ELR (cell line): ENCODE measurements at regions not wholly inside any gene's neighbourhood (a gene's known extent, or its start where the extent isn't known, plus 50 kb on each side); places are given as distances from the start of the nearest gene placed in this dataset.
A peak's percentile ranks its signal among the peaks of the same experiment; 100 is the strongest.
"Not testable (repeated sequence)": the region's sequence is repeated elsewhere in the genome, so short reads cannot be mapped to it uniquely, and the experiment has no call there.

Experiments used
- DNase-seq: peaks from one replicate; pipeline ENCODE4 v3.0.0-alpha.2; 2015; ENCODE audit warnings: low read depth

DNA sequence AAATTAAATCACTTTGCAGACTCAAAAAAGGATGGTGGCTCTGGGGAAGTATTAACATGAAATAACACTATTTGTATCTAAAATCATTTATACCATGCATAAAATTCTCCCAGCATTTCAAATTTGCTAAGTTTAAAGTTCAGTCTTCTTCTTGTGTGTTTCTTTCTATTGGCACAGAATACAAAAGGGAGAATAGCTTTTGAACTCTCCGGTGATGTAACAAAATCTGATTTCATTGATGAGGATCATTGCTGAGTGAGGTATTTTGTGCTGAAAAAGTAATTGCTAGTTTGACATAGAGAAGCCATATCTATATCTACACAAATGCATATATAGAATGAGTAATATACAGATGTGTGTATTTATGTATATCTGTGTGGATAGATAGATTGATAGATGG is 174.8 kb downstream of the LACC1 start:
- no peak for DNase-seq

DNA sequence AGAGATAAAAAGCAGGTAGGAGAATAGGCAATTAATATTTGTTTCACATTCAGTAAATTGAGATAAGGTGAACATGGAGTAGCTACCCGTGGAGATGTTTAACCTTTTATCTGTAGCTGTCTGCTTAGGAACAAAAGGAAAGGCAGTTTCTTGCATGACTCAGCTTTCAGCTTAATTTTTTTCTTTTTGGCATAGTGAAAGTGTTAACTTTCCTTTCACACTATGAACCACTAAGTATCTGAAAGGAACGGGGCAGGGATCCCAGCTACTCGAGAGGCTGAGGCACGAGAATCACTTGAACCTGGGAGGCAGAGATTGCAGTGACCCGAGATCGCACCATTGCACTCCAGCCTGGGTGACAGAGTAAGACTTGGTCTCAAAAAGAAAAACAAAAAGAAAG is 176.0 kb downstream of the LACC1 start:
- DNase-seq: not testable (repeated sequence)

DNA sequence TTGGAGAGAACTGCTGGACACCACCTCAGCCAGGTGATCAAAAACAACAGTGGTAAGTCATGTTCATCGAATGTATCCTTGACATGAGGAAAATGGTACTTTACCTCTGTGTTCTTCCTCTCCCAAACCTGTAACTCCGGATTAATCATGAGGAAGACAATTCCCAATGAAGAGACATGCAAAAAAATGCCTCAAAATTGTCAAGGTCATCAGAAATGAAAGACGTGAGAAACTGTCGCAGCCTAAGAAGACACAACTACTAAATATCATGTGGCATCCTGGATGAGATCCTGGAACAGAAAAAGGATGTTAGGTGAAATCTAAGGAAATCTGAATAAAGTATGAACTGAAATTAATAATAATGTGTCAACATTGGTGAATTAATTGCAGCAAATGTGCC is 178.4 kb downstream of the LACC1 start:
- DNase-seq: no peak

DNA sequence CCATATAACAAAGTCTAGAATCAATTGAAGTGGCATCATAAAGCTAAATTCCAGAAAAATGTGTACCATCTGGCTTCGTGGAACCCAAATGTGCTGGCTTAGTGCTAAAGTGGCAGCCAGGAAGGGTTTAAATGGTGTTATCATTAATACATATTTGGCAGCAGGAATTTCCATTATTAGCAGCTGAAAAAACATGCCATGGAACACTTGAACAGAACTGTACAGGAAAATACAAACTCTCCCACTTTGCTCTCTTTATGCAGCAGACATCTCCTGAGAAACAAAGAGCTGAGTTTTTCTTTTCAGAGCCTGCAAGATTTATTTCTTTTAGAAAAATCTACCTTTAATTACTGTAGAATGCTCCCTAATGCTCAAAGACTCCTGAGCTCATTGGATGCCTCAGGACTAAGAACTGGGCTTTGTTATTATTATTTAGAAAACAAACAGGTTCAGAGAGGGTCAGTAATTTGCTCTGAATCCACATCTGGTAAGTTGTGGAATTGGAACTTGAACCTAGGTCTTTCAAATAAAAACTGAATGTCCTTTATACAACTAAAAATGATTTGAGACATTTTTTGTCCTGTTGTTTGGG is 179.0 kb downstream of the LACC1 start:
- no peak for DNase-seq

DNA sequence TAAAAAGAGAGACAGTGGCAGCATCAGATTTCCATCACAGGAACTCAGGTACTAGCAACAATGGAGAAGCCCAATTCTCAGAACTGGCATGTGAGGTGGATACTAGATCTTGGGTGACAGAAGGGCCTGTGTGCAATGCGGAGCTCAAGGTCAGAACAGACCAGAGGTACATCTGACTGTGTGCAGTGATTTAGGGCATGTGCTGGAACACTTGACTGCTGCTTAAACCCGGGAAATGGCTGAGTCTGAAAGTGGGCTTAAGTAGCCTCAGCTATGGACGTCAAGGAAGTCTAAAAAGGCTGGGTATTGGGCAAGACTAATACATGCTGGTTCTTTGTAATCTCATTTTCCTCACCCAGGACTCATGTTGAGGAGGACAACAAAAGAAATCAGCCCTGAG is 182.2 kb downstream of the LACC1 start:
- no peak for DNase-seq

DNA sequence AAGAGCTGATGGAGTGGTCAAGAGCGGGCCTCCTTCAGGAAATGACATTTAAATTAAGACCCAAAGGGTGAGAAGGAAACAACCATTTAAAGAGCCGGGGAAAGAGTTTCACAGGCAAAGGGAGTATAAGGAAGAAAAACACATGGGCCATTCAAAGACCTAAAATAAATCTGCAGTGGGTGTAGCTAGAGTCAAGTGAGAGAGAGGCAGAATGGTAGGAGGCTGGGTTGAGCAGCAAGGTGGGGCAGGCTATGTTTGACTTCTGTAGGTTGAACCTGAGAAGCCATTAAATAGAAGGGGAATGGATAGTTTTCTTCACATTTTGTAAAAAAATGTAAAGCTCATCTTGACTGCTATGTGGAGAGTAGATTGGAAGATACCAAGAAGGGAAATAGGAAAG is 183.8 kb downstream of the LACC1 start:
- DNase-seq: no peak

DNA sequence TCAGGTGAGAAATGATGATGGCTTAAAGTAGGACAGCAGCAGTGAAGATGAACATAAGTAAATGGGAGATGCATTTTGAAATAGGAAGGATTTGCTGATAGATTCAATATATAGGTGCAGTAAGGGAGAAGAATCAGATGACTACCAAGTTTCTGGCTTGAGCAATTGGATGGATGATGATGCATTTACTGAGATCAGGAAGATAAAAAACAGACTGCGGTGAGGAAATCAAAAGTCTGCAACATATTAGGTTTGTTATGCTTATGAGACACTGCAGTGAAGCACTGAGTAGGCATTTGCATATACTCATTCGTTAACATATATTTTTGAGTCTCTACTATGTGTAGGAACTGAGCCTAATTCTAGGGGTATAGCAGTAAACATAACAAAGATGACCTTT is 184.2 kb downstream of the LACC1 start:
- peak; percentile 39 for DNase-seq

DNA sequence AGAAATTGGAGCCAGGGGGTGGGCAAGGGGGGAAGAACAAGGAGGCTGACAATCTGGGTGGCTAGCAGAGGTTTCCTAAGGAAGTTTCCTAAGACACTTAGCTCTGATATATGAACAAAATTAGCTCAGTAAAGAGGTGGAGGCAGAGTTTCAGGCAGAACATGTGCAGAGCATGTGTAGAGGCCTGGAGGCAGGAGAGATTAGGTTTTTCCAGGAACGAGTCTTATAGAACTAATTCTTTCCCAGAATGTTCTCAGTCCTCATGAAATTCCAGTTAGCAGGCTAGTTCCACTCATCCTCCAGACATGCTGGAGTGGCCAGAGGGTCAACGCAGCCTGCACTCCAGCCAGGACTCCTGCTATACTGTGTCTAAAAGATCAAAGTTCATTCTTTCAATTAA is 184.7 kb downstream of the LACC1 start:
- no peak for DNase-seq

DNA sequence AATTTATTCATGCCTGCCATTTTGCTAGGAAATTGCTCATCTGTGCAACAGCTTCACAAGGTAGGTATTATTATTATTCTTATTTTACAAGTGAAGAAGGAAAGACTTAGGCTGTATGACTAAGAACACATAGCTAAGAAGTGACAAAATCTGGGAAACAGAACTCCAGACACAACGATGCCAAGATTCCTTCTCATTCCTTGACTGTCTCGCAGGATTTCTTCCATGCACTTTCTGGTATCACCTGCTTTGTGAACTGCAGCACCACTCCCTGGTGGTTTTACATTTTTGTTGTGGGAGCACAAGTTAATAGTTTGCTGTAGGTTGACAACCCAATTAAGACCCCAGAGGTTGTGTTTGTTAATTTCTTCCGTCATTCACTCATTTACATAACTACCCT is 188.5 kb downstream of the LACC1 start:
- peak; percentile 81 for DNase-seq

DNA sequence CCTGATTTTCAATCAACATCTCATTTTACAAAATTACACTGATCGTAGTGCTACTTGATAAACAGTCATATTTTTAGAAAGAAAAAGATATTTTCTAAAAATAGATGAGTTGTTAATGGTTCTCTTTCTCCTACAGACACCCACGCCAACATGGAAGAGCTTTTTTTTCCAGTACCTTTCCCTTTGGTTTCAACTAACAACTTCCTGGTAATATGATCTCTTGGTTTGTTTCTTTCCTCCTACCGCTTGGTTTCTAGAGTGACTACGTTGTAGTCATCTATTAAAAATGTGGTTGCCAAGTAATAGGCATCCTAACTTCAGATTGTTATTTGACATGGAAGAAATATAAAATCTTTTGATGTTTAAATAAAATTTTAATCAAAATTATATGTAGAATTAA is 189.0 kb downstream of the LACC1 start:
- DNase-seq: peak; percentile 89

DNA sequence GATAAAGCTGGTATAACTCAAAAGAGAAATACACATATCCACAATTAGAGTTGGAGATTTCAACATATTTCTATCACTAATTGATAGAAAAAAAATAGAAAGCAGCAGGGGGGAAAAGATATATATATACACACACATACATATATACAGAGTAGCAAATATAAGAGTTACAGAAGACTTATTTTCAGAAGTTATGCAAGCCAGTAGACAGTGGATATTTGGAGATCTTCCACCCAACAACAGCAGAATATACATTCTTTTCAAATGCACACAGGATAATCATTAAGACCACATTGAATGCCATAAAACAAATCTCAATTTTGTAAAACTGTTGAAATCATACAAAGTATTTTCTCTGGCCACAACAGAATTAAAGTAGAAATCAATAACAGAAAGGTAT is 192.8 kb downstream of the LACC1 start:
- DNase-seq: no peak

DNA sequence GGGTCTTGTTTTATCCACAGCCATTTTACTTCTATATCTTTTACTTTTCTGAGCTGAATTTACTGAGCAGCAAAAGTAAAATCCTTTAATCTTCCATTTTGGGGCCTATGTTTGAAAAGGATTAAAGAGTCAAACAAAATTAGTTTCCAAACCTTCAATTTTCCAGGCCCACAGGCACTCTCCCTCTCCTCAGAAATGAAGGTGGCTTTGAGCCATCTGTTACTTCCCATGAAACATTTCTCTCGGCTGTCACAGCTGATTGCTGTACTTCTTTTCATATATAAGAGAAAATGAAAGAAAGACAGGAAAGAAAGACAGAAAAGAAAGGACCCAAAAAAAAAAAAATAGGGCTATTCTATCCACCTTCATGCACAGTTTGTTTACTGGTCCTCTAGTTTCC is 194.9 kb downstream of the LACC1 start:
- DNase-seq: no peak

DNA sequence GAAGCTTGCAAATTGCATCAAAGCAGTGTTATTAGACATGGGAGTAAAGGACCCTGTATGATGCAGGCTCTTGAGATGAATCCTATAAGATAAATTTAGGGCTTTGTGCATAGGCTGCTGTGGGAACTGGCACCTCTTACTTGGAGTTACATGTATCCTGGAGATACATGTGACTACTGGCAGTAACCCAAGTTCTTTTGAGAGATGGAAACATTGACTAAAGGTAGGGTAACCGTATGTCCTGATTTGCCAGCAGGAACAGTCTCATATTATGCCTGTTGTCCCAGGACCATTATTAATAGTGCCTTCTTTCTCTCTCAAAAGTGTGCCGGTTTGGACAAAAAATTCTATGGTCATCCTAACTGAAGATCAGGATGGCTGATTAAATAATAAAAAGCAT is 195.4 kb downstream of the LACC1 start:
- no peak for DNase-seq

DNA sequence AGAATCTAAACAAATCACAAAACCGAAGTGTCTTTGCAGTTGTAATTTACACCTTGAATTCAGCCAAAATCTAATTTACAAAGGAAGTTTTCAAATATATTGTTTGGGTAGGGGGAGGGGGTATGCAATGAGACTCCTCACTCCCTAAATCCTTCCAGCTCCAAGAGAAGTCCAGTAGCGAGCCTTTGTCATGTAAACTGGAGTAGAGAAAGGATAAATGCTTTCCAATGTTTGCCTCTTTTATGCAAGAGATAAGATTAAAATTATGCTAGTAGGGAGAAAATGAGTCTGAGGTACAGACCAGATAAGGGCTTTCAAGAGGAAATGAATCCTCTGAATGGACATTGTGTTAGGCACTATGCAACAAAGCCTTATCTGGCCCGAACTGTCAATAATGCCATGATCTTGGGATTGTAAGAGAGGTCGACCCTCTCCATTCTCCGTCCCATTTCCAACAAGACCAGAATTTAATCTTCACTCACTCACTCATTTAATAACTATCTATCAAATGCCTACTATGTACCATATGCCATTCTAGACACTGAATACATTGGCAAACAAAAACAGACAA is 199.2 kb downstream of the LACC1 start:
- DNase-seq: no peak

DNA sequence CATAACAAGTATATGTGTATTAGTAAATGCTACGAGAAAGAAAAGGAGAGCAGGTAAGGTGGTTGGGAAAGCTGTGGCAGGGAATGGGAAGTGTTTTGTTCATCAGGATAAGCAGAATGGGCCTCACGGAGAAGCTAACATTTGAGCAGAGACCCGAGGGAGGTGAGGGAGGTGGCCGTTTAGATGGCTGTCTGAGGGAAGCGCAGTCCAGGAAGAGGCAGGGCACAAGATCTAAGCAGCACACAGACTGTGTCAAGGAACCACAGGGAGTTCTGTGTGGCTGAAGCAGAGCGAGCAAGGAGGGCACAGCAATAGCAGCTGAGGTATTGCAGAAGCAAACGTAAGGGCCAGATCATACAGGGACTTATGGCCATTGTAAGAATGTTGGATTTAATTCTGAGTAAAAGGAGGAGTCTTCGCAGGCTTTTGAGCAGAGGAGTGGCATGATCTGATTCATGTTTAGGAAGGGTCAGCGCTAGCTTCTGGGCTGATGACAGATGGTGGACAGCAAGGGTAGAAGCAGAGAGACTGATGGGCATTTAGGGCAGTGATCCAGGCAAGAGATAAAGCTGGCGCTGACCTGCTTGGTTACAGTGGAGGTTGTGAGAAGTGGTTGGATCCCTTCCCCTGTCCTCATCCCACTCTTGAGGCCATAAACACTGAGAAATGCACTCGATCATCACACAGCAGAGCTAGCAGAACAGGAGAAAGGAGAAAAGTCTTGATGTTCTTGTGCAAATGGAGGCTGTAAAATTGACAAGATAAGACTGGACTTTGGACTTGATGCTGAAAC is 199.9 kb downstream of the LACC1 start:
- DNase-seq: no peak

DNA sequence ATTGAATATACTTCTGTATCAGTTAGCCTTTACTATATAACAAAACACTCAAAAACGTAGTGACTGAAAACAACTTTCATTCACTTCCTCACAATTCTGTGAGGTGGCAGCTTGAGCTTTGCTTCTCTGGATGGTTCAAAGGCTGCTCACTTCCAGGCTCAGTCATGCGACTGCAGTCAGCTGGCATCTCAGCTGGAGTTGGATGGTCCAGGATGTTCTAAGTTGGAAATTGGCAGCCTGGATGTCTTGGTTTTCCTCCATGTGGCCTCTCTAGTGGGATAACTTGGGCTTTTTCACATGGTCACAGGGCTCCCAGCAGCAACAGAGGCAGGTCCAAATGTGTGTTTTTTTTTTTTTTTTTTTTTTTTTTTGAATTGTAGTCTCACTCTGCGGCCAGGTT is 204.4 kb downstream of the LACC1 start:
- DNase-seq: no peak

DNA sequence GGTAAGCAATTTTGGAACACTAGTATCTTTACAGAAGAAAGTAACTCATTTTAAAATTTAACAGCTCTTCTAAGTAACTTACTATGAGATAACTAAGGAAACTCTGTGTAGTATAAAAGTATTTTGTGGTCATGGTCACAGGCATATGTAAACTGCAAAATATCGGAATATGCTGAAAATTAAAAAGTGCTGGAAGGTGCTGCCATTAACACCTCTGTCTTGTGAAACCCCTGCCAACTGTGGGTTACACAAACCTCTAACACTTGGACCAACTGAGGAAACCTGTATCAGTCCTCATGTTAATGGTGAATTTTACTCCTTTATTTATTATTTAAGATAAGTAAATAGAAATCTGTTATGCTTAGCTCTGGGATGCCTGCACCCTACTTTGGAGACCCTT is 206.7 kb downstream of the LACC1 start:
- no peak for DNase-seq

DNA sequence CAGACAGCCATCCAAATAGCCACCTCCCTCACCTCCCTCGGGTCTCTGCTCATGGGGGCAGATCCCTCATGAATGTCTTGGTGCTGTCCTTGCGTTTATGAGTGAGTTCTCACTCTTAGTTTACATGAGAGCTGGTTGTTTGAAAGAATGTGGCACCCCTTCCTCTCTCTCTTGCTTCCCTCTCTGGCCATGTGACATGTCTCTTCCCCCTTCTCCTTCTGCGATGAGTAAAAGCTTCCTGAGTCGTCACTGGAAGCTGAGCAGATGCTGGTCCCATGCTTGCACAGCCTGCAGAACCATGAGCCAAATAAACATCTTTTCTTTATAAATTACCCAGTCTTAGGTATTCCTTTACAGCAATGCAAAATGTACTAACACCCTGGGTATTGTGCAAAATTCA is 208.7 kb downstream of the LACC1 start:
- DNase-seq: no peak

DNA sequence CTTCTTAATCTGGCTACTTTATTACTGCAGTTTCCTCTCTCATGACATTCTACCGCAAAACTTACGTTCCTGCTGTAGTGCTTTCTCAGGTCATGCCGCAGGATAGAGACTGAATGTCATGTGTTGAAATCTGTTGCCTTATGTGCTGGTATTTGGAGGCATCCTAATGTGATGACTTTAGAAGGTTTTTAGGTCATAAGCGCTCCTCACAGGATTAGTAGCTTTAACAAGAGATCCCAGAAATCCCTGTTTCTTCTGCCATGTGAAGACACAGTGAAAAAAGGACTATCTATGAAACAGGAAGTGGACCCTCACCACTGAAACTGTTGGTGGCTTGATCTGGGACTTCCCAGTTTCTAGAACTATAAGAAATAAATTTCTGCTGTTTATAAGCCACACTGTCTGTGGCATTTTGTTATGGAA is 209.3 kb downstream of the LACC1 start:
- DNase-seq: no peak

DNA sequence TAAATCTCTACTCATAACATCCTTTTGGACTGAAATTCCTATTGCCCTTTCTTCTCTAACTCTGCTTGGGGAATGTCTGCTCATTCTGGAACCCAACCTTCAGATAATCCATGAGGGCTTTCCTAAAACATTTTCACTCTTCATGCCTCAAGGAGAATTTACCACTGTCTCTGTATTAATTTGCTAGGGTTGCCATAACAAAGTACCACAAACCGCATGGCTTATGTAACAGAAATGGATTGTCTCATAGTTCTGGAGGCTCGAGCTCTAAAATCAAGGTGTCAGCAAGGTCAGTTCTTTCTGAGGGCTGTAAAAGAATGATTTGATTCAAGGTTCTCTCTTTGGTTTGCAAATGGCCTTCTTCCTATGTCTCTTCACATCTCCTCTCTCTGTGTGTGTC is 209.7 kb downstream of the LACC1 start:
- DNase-seq: no peak

DNA sequence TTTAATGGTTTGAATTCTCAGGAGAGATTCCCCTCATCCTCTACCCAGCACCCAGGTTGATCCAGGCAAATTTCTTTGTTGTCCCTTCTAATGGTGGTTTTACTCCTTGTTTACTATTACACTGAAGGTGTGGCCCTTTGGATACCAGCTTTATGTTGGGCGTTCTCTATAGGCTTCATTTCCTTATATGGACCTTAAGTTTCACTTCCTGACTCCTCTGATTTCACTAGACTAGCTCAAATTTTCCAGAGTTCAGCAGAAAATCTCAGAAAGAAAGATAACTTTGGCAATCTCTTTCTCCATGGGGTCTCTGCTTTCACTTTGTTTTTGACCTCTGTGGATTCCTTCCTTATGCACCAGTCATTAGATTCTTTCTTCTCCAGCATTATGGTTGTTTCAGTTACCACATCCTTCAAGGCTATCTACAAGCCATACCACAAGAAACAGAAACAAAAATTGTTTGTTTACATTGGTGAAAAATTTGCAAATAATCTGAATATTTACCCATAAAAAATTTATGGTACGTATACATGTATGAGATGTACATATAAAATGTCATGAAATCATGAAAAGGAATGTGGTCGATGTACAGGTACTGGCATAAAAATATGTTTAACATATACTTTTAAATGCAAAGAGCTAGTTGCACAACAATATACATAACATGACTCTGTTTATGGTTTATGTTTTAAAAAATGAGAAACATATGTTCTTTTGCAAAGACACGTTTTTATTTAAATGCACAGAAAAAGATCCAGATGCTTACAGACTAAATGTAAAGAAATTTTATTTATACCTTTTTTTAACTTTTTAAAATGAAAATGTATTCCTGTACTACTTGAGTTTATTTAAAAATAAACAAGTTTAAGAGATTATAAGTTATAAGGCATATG is 212.6 kb downstream of the LACC1 start:
- DNase-seq: no peak
